ENCODE measurements at regions not wholly inside any gene's neighbourhood (a gene's known extent, or its start where the extent isn't known, plus 50 kb on each side); places are given as distances from the start of the nearest gene placed in this dataset.

DNA sequence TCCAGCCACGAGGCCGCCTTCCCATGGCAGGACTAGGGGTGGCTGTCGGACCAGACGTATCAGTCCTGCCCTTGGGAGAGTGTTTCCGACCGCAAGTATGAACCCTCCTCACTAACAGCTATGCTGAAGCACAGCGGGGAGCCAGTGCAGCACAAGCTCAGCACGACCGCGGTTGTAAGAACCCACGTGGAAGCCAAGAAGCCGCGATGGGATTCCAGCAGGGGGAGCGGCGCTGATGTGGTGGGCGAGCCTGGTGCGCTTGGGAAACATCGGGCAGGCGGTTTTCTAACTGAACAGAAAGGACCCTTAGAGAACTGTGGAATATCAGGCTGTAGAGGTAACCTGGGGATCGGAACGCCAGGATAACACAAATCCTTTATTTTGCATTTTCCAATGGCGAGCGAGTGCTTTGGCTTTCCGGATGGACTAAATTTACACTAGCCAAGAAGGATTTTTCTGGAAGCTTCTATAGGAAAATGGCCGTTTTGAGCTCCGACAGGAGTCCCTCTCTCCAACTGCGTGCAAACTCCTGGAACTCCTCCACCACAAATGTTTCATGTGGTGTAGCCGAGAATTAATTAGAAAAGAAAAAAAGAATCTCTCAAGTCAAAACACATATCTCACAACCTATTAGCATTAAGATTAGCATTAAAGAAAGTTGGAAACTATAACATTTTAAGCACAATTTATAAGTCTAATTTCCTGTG is 132.0 kb upstream of the MYCN start:
- no peak for DNase-seq (ENCODE audit: low read depth in 1 of 2, low spot score in 1 of 2)
- no peak for TF ChIP-seq JUND (IDR thresholded peaks at IDR 0.05; ENCODE audit: low read depth)
- in situ Hi-C loops (cut with HindIII; ENCODE audit: low pct_unique_long_range_greater_than_20kb, low sequenced_read_pairs), result no loop called here

DNA sequence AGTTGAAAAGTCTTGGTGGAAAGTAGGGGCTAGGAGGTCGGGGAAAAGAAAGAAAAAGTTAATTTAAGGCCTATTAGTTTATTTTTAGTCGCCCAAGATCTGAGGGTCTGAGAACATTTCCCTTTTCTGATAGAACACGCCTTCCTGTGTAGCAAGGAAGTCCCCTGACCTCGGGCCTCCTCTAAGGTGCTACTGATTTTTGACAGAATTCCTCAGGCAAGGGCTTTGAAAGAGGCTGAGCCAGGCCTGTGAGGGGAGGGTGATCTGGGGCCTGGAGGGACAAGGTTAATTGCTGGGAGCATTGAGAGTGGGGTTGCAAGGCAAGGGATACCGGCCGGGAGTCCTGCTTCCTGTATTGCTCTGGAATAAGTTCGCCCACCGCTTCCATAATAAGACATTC is 131.4 kb upstream of the MYCN start:
- DNase-seq (ENCODE audit: low read depth in 1 of 2, low spot score in 1 of 2), result no peak
- in situ Hi-C loops (cut with HindIII; ENCODE audit: low pct_unique_long_range_greater_than_20kb, low sequenced_read_pairs), result no loop called here
- TF ChIP-seq JUND (IDR thresholded peaks at IDR 0.05; ENCODE audit: low read depth), result no peak

DNA sequence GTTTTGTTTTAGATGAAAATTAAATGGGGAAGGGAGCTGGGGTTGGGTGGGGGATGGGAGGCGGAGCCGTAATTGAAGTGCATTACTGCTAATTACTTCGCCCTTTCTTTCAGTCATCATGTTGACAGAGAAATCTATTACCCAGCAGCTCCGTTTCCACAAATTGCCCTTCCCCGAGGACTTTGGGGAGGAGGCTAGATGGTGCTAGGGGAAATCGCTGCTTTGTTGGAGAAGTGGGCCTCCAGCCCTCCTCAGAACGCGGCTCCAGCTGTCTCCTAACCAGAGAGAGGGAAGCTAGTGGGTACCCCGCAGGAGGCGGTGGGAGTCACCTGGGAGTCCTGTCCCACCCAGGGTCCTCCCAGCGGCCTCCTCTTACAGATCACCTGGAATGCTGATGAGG is 130.9 kb upstream of the MYCN start:
- DNase-seq (ENCODE audit: low read depth in 1 of 2, low spot score in 1 of 2), result no peak
- in situ Hi-C loops (cut with HindIII; ENCODE audit: low pct_unique_long_range_greater_than_20kb, low sequenced_read_pairs), result no loop called here
- no peak for TF ChIP-seq JUND (IDR thresholded peaks at IDR 0.05; ENCODE audit: low read depth)

GRCh38 chr2:15810477-15811150 is 129.7 kb upstream of the MYCN start:
- no peak for TF ChIP-seq JUND (IDR thresholded peaks at IDR 0.05; ENCODE audit: low read depth)
- no peak for DNase-seq (ENCODE audit: low read depth in 1 of 2, low spot score in 1 of 2)
- in situ Hi-C loops (cut with HindIII; ENCODE audit: low pct_unique_long_range_greater_than_20kb, low sequenced_read_pairs), result no loop called here

GRCh38 chr2:15811367-15811766 is 129.0 kb upstream of the MYCN start:
- no peak for TF ChIP-seq JUND (IDR thresholded peaks at IDR 0.05; ENCODE audit: low read depth)
- in situ Hi-C loops (cut with HindIII; ENCODE audit: low pct_unique_long_range_greater_than_20kb, low sequenced_read_pairs), result no loop called here
- no peak for DNase-seq (ENCODE audit: low read depth in 1 of 2, low spot score in 1 of 2)

- no peak for TF ChIP-seq JUND (IDR thresholded peaks at IDR 0.05; ENCODE audit: low read depth)
- in situ Hi-C loops (cut with HindIII; ENCODE audit: low pct_unique_long_range_greater_than_20kb, low sequenced_read_pairs), result no loop called here
- no peak for DNase-seq (ENCODE audit: low read depth in 1 of 2, low spot score in 1 of 2)
These were observed 128.1 kb upstream of the MYCN start for GRCh38 chr2:15812187-15812780.

DNA sequence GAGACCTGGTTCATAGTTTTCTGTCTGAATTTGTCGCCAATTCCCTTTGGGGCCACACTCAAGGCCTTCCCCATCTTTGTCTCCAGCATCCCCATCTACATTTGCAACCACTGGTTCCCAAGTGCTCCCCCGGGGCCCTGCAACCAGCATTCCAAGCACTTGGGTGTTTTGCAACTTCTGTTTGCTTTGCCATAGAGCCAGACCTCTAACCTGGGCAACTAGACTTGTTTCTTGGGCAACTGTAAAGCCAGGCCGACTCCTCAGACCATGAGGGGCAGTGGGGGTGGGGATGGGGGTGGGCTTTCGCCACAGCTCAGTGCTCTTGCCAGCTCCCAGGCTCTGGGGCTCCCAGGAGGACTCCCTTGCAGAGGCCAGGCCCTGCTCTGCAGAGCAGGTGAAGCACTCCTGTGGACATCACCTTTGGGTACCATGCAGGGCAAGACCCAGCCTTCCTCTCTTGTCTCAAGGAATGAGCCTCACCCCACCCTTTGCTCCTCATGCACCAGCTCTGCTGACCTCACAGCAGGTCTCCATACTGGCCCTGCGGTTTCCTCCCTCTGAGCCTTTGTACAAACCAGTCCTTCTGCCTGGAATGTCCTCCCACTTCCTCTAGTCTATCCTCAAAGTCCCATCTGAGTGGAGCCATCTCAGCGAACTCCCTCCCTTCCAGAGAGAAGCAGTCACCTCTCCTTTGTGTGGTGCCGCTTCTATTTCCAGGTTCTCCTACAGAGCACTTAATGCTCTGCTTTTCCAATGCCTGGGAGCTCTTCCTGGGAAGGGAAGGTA is 126.7 kb upstream of the MYCN start:
- TF ChIP-seq JUND (IDR thresholded peaks at IDR 0.05; ENCODE audit: low read depth), result no peak
- in situ Hi-C loops (cut with HindIII; ENCODE audit: low pct_unique_long_range_greater_than_20kb, low sequenced_read_pairs), result no loop called here
- DNase-seq (ENCODE audit: low read depth in 1 of 2, low spot score in 1 of 2), result no peak

DNA sequence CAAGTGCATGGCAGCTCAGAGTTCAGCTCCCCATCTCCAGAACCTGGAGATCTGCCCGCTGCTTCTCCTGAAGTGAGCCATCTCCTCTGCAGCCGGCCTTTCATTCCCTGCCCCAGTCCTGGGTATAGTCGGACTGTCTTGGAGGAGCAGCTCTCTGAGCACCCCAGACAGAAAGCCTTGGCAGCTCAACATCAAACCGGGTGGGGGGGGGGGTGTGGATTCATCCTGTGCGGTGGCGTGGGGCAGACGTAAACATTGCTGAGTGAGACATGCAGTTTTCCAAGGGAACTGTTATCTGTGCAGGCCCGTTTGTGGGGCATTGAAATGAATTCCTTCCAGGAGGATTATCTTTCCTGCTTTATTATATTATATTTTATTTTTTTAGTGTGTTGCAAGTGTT is 125.9 kb upstream of the MYCN start:
- no peak for DNase-seq (ENCODE audit: low read depth in 1 of 2, low spot score in 1 of 2)
- TF ChIP-seq JUND (IDR thresholded peaks at IDR 0.05; ENCODE audit: low read depth), result no peak
- in situ Hi-C loops (cut with HindIII; ENCODE audit: low pct_unique_long_range_greater_than_20kb, low sequenced_read_pairs), result no loop called here

GRCh38 chr2:15814946-15815345 is 125.4 kb upstream of the MYCN start:
- TF ChIP-seq JUND (IDR thresholded peaks at IDR 0.05; ENCODE audit: low read depth), result no peak
- no peak for DNase-seq (ENCODE audit: low read depth in 1 of 2, low spot score in 1 of 2)
- in situ Hi-C loops (cut with HindIII; ENCODE audit: low pct_unique_long_range_greater_than_20kb, low sequenced_read_pairs), result no loop called here

- DNase-seq (ENCODE audit: low read depth in 1 of 2, low spot score in 1 of 2), result no peak
- TF ChIP-seq JUND (IDR thresholded peaks at IDR 0.05; ENCODE audit: low read depth), result no peak
- in situ Hi-C loops (cut with HindIII; ENCODE audit: low pct_unique_long_range_greater_than_20kb, low sequenced_read_pairs), result no loop called here
These were observed 124.1 kb upstream of the MYCN start for GRCh38 chr2:15816226-15816625.

DNA sequence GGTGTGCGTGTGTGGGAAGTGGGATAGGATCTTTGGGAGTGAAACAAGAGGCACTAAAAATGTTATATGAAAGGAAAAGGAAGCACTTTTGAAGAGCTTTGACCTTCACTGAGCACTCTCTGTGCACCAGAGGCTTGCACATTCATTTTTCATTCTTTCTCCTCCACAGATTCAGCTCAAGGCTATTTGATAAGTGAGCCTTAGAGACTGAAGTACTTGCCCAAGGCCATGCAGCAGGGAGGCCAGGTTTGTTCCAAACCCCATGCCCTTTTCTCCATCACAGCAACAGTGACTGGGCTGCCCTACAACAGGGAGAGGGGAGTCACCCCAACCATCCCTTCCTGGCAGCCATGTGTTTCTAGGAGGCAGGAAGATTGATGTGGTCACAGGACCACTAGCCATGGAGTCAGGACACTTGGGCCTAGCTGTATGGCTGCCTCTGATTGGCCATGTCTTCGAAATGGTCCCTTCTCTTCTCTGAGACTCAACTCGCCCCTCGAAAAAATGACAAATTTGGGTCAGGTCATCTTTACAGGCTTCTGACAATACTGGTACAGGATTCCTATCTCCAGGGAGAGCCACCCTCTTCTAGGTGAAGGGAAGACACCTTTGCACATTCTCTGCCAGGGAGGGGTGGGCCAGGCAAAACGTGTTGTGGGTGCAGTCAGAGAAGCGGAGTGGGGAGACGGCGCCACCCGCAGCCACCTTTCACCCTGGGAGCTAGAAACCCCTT is 123.5 kb upstream of the MYCN start:
- TF ChIP-seq JUND (IDR thresholded peaks at IDR 0.05; ENCODE audit: low read depth), result no peak
- DNase-seq (ENCODE audit: low read depth in 1 of 2, low spot score in 1 of 2), result no peak
- in situ Hi-C loops (cut with HindIII; ENCODE audit: low pct_unique_long_range_greater_than_20kb, low sequenced_read_pairs), result no loop called here

- DNase-seq (ENCODE audit: low read depth in 1 of 2, low spot score in 1 of 2), result no peak
- in situ Hi-C loops (cut with HindIII; ENCODE audit: low pct_unique_long_range_greater_than_20kb, low sequenced_read_pairs), result no loop called here
- no peak for TF ChIP-seq JUND (IDR thresholded peaks at IDR 0.05; ENCODE audit: low read depth)
These were observed 122.6 kb upstream of the MYCN start for GRCh38 chr2:15817748-15818147.

Data from T47D (cell line).